Stimulated activated memory B cell treated with anti-CD40 and anti-IgM and Interleukin-4, amounts not matched to agents 10 μg/mL and 1 μg/mL and 100 μg/mL, for 72 hours (primary cell): ENCODE measurements at regions not wholly inside any gene's neighbourhood (a gene's known extent, or its start where the extent isn't known, plus 50 kb on each side); places are given as distances from the start of the nearest gene placed in this dataset.
"Not testable (repeated sequence)": the region's sequence is repeated elsewhere in the genome, so short reads cannot be mapped to it uniquely, and the experiment has no call there.

Experiments used
- ATAC-seq: fragments of 150-1000 bp; cut with Tn5 transposase; 2 replicates; pipeline ENCODE4 v1.10.0; 2021
- H3K27ac Mint-ChIP-seq: one replicate; pipeline ENCODE4 v1.8.0; 2022; ENCODE audit warnings: mild to moderate bottlenecking, mixed read lengths
- H3K27me3 Mint-ChIP-seq: one replicate; pipeline ENCODE4 v1.8.0; 2022; ENCODE audit warnings: mixed read lengths
- H3K36me3 Mint-ChIP-seq: one replicate; pipeline ENCODE4 v1.8.0; 2022; ENCODE audit warnings: mixed read lengths
- H3K4me1 Mint-ChIP-seq: one replicate; pipeline ENCODE4 v1.8.0; 2022; ENCODE audit warnings: mixed read lengths
- H3K4me3 Mint-ChIP-seq: one replicate; pipeline ENCODE4 v1.8.0; 2022; ENCODE audit warnings: mild to moderate bottlenecking, moderate library complexity, mixed read lengths
- H3K9me3 Mint-ChIP-seq: one replicate; pipeline ENCODE4 v1.8.0; 2022; ENCODE audit warnings: mixed read lengths

DNA sequence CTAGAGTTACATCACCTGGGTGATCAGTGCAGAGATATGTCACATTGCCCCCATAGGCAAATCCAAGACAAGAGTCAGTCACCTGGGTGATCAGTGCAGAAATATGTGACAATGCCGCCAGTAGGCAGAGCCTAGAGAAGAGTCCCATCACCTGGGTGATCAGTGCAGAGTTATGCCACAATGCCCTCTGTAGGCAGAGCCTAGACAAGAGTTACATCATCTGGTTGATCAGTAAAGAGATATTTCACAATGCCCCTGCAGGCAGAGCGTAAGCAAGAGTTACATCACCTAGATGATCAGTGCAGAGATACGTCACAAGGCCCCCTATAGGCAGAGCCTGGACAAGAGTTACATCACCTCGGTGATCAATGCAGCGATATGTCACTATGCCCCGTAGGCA lies 63.3 kb upstream of the FRG2B start:
- not testable (repeated sequence) for H3K4me3 Mint-ChIP-seq, H3K4me1 Mint-ChIP-seq, ATAC-seq, H3K9me3 Mint-ChIP-seq, H3K27ac Mint-ChIP-seq, H3K27me3 Mint-ChIP-seq, H3K36me3 Mint-ChIP-seq

GRCh38 chr10:133688441-133688912 lies 61.9 kb upstream of the FRG2B start:
- peak; percentile 68 for ATAC-seq
- not testable (repeated sequence) for H3K27me3 Mint-ChIP-seq, H3K4me1 Mint-ChIP-seq, H3K4me3 Mint-ChIP-seq, H3K27ac Mint-ChIP-seq, H3K9me3 Mint-ChIP-seq, H3K36me3 Mint-ChIP-seq

GRCh38 chr10:133687689-133688440 lies 61.3 kb upstream of the FRG2B start:
- H3K4me3 Mint-ChIP-seq, H3K36me3 Mint-ChIP-seq, H3K9me3 Mint-ChIP-seq, H3K27ac Mint-ChIP-seq, H3K27me3 Mint-ChIP-seq, H3K4me1 Mint-ChIP-seq: not testable (repeated sequence)
- peak; percentile 77 for ATAC-seq

DNA sequence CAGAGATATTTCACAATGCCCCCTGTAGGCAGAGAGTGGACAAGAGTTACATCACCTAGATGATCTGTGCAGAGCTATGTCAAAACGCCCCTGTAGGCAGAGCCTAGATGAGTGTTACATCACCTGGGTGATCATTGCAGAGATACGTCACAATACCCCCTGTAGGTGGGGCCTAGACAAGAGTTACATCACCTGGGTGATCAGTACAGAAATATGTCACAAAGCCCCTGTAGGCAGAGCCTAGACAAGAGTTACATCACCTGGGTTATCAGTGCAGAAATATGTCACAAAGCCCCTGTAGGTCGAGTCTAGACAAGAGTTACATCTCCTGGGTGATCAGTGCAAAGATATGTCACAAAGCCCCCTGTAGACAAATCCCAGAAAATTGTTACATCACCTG lies 60.4 kb upstream of the FRG2B start:
- H3K27me3 Mint-ChIP-seq, H3K36me3 Mint-ChIP-seq, H3K4me1 Mint-ChIP-seq, H3K9me3 Mint-ChIP-seq, H3K27ac Mint-ChIP-seq, H3K4me3 Mint-ChIP-seq: not testable (repeated sequence)
- ATAC-seq, result peak; percentile 51
